ENCODE measurements at regions not wholly inside any gene's neighbourhood (a gene's known extent, or its start where the extent isn't known, plus 50 kb on each side); places are given as distances from the start of the nearest gene placed in this dataset.

DNA sequence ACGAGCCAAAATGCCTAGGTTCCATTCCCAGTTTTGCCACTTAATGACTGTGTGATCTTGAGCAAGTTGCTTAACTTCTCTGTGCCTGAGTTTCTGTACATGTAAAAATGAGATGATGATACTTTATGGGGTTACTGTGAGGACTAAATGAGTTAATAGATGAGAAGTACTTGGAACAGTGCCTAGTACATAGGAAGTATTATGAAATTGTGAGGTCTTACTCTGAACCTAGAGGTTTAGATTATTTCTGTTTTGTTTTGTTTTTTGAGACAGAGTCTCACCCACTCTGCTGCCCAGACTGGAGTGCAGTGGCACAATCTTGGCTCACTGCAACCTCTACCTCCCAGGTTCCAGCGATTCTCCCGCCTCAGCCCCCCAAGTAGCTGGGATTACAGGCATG lies 227.0 kb upstream of the POU2AF2 start:
- TF ChIP-seq, protein P1, sequence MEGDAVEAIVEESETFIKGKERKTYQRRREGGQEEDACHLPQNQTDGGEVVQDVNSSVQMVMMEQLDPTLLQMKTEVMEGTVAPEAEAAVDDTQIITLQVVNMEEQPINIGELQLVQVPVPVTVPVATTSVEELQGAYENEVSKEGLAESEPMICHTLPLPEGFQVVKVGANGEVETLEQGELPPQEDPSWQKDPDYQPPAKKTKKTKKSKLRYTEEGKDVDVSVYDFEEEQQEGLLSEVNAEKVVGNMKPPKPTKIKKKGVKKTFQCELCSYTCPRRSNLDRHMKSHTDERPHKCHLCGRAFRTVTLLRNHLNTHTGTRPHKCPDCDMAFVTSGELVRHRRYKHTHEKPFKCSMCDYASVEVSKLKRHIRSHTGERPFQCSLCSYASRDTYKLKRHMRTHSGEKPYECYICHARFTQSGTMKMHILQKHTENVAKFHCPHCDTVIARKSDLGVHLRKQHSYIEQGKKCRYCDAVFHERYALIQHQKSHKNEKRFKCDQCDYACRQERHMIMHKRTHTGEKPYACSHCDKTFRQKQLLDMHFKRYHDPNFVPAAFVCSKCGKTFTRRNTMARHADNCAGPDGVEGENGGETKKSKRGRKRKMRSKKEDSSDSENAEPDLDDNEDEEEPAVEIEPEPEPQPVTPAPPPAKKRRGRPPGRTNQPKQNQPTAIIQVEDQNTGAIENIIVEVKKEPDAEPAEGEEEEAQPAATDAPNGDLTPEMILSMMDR (IDR thresholded peaks at IDR 0.05): no peak
- TF ChIP-seq POLR2A (IDR thresholded peaks at IDR 0.05): no peak
- no peak for TF ChIP-seq POLR2AphosphoS5 (IDR thresholded peaks at IDR 0.05)

All from upper lobe of left lung (tissue), 4 donors.